ENCODE measurements at regions not wholly inside any gene's neighbourhood (a gene's known extent, or its start where the extent isn't known, plus 50 kb on each side); places are given as distances from the start of the nearest gene placed in this dataset.

DNA sequence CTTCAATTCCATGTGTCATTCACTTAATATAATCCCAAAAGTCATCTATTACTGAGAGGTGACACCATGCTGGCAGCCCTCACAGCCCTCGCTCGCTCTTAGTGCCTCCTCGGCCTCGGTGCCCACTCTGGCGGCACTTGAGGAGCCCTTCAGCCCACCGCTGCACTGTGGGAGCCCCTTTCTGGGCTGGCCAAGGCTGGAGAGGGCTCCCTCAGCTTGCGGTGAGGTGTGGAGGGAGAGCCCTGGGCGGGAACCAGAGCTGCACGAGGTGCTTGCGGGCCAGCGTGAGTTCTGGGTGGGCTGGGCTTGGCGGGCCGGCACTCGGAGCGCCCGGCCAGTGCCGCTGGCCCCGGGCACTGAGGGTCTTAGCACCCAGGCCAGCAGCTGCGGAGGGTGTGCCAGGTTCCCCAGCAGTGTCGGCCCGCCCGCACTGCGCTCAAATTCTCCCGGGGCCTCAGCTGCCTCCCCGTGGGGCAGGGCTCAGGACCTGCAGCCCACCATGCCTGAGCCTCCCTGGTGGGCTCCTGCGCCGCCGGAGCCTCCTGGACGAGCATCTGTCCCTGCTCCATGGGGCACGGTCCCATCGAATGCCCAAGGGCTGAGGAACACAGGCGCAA, 374.1 kb downstream of the ELAVL2 start:
- FAIRE-seq = no peak
- no peaks in the 10 kb centered on the region for H3K27me3 ChIP-seq (ENCODE audit: control insufficient read depth, insufficient read depth, low read length)
- no peak for DNase-seq (ENCODE audit: low read depth)
- no peaks in the 10 kb centered on the region for H3K36me3 ChIP-seq (ENCODE audit: control insufficient read depth, insufficient read depth, low read length)
- no peak overlapping the region for H3K4me3 ChIP-seq (ENCODE audit: low read depth, low read length)
- TF ChIP-seq CTCF (IDR thresholded peaks at IDR 0.05; ENCODE audit: insufficient read depth, low read length, severe bottlenecking) = no peak

GRCh38 chr9:23464275-23464674, 361.8 kb downstream of the ELAVL2 start:
- DNase-seq (ENCODE audit: low read depth) (no peak), FAIRE-seq (no peak)
- Histone ChIP-seq H3K27me3 (ENCODE audit: control insufficient read depth, insufficient read depth, low read length) (no peaks in the 10 kb centered on the region), H3K36me3 (ENCODE audit: control insufficient read depth, insufficient read depth, low read length) (no peaks in the 10 kb centered on the region), H3K4me3 (ENCODE audit: low read depth, low read length) (no peak overlapping the region)
- TF ChIP-seq CTCF (IDR thresholded peaks at IDR 0.05; ENCODE audit: insufficient read depth, low read length, severe bottlenecking) = no peak

DNA sequence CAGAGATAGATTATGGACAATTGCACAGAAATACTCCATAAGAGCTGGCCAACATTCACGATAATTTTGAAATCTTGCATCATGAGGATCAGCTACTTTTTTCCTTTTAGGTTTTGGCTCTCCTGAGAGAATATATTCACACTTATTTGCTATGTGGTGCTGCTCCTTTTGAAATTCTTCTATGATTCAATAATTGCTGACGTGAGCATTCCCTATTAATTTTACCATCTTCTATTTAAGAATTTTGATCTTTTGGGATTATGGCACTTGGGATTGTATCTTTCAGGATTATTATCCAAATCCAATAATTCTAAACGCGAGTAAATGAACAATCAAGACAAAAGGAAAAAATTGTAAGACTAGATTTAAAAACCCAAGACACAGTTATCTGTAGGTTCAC, 358.8 kb downstream of the ELAVL2 start:
- FAIRE-seq (no peak), DNase-seq (ENCODE audit: low read depth) (no peak)
- no peaks in the 10 kb centered on the region for H3K27me3 ChIP-seq (ENCODE audit: control insufficient read depth, insufficient read depth, low read length)
- no peaks in the 10 kb centered on the region for H3K36me3 ChIP-seq (ENCODE audit: control insufficient read depth, insufficient read depth, low read length)
- no peak overlapping the region for H3K4me3 ChIP-seq (ENCODE audit: low read depth, low read length)
- TF ChIP-seq CTCF (IDR thresholded peaks at IDR 0.05; ENCODE audit: insufficient read depth, low read length, severe bottlenecking) = no peak

GRCh38 chr9:23477908-23478307, 348.1 kb downstream of the ELAVL2 start:
- FAIRE-seq (no peak), DNase-seq (ENCODE audit: low read depth) (no peak)
- Histone ChIP-seq H3K4me3 (ENCODE audit: low read depth, low read length) (no peak overlapping the region), H3K27me3 (ENCODE audit: control insufficient read depth, insufficient read depth, low read length) (no peaks in the 10 kb centered on the region), H3K36me3 (ENCODE audit: control insufficient read depth, insufficient read depth, low read length) (no peaks in the 10 kb centered on the region)
- no peak for TF ChIP-seq CTCF (IDR thresholded peaks at IDR 0.05; ENCODE audit: insufficient read depth, low read length, severe bottlenecking)

- Histone ChIP-seq H3K4me3 (ENCODE audit: low read depth, low read length) (no peak overlapping the region), H3K36me3 (ENCODE audit: control insufficient read depth, insufficient read depth, low read length) (no peaks in the 10 kb centered on the region), H3K27me3 (ENCODE audit: control insufficient read depth, insufficient read depth, low read length) (no peaks in the 10 kb centered on the region)
- DNase-seq (ENCODE audit: low read depth) (no peak), FAIRE-seq (no peak)
- TF ChIP-seq CTCF (IDR thresholded peaks at IDR 0.05; ENCODE audit: insufficient read depth, low read length, severe bottlenecking) = no peak
Observed at GRCh38 chr9:23483566-23483965, 342.5 kb downstream of the ELAVL2 start.
